C4-2B (cell line): ENCODE measurements at regions not wholly inside any gene's neighbourhood (a gene's known extent, or its start where the extent isn't known, plus 50 kb on each side); places are given as distances from the start of the nearest gene placed in this dataset.

Source experiments
- ZFX ChIP-seq: fragments of 450-650 bp; IDR thresholded peaks from 2 replicates; pipeline ENCODE4 v1.6.1; 2017
- TF ChIP-seq, protein P1 (sequence below): fragments of 450-650 bp; conservative IDR thresholded peaks from 2 replicates; pipeline ENCODE4 v1.5.1; 2017; ENCODE audit warnings: mild to moderate bottlenecking

DNA sequence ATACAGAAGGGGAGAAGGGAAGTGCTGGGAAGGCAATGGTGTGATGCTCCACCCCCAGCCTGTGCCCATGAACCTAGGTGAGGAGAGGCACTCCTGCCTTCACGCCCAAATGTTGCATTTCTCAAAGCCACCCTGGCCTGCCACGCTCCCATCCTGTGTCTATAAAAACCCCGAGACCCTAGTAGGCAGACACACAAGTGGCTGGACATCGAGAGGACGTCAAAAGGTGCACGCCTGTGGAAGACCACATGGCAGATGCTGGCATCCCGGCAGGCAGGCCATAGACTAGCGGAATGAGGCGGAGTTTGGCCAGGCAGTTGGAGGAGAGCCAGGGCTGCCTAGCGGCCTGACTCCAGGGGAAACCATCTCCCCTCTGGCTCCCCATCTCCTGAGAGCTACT lies 1168.5 kb upstream of the ADGRL2 start:
- TF ChIP-seq, protein P1, sequence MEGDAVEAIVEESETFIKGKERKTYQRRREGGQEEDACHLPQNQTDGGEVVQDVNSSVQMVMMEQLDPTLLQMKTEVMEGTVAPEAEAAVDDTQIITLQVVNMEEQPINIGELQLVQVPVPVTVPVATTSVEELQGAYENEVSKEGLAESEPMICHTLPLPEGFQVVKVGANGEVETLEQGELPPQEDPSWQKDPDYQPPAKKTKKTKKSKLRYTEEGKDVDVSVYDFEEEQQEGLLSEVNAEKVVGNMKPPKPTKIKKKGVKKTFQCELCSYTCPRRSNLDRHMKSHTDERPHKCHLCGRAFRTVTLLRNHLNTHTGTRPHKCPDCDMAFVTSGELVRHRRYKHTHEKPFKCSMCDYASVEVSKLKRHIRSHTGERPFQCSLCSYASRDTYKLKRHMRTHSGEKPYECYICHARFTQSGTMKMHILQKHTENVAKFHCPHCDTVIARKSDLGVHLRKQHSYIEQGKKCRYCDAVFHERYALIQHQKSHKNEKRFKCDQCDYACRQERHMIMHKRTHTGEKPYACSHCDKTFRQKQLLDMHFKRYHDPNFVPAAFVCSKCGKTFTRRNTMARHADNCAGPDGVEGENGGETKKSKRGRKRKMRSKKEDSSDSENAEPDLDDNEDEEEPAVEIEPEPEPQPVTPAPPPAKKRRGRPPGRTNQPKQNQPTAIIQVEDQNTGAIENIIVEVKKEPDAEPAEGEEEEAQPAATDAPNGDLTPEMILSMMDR = no peak
- TF ChIP-seq ZFX = no peak
